GM19025 (cell line): ENCODE measurements at regions not wholly inside any gene's neighbourhood (a gene's known extent, or its start where the extent isn't known, plus 50 kb on each side); places are given as distances from the start of the nearest gene placed in this dataset.
"Not testable (repeated sequence)": the region's sequence is repeated elsewhere in the genome, so short reads cannot be mapped to it uniquely, and the experiment has no call there.

Experiments used
- ATAC-seq: cut with Tn5 transposase; IDR thresholded peaks from one replicate; pipeline ENCODE4 v1.9.1; 2021; ENCODE audit warnings: mild to moderate bottlenecking, low read depth, moderate library complexity; ENCODE audit not compliant: unreplicated experiment

DNA sequence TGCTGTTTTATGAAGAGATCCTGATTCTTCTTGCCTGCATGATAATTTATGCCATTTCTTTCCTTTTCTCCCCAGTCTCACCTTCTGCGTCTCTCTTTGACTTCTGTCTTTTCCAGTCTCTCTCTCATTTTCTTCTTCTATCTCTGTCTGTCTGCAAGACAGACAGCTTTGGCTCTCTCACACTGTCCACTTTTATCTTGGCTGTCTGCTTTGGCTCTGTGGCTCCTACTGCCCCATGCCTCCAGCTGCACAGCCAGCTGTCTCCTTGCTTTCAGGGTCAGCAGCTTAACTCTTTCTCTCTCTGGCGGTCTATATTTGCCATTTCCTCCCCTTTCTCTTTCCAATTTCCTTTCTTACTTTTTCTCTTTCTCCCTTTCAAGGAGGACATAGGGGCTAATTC lies 971.1 kb upstream of the COX7C start:
- ATAC-seq, result no peak

DNA sequence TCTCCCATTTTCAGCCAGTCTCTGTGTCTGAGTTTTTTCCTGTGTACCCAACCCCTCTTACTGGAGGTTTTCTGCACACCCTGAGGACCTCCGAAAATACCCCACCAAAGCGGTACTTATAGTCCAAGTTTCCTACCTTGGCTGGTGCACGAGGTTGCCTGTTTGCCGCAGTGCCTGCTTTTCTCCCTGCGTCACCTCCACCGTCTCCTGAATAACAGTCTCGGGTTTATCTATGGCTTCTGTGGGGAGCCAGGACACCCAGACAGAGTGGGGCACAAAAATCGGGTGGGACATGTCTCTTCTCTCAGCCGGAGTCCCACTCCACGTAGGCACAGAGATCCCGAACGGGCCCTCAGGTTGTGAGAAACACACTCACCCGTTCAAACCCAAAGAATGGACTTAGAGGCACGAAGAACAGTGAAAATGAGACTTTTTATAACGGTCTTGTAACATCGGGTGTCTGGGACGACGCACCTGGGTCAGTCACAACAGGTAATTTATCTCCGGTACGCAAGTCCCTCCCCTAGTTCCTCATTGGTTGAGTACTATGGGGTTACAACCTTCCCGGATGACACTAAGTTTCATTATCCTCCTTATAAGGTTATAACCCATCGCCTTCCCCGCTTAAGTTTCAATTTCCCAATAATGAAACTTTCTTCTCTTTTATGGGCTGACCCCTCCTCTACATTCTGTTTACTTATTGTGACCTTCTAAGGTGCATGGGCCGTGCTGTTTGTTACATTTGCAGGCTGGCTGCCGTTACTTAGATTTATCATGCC lies 970.2 kb upstream of the COX7C start:
- no peak for ATAC-seq

DNA sequence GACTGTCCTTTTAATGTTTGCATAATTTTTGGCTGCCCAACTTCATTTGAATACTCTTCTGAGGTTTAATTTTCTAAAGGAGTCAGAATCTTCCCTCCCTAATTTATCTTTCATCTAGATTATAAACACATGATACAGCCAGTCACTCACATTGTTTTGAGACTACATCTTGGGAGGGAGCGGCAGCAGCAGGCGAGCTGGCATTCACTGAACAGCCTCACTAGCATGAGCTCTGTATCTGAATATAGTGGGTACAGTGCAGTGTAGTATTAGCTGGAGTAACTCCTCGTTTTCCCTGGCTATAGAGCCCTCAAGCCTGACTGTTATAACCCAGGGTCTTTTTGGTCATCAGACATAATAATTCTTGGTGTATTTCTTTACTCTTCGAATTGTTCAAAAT lies 969.2 kb upstream of the COX7C start:
- no peak for ATAC-seq

DNA sequence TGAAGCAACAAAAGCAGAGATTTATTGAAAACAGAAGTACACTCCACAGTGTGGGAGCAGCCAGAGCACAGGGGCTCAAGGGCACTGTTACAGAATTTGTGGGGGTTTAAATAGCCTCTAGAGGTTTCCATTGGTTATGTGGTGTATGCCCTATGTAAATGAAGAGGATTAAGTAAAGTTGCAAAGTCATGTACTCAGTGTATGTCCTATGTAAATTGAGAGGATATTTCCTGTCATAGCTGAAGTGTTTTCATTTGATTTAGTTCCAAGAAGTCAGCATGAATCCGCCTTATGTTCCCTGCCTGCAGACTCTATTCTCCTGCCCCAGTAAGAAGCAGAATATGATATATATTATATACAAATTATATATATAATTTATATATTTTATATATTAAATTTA lies 966.0 kb upstream of the COX7C start:
- no peak for ATAC-seq

DNA sequence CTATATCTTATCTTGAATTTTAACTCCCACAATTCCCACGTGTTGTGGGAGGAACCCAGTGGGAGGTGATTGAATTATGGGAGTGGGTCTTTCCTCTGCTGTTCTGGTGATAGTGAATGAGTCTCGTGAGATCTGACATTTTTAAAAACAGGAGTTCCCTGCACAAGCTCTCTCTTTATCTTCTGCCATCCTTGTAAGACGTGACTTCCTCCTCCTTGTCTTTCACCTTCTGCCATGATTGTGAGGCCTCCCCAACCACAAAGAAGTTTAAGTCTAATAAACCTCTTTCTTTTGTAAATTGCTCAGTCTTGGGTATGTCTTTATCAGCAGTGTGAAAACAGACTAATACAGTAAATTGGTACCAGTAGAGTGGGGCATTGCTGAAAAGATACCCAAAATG lies 963.6 kb upstream of the COX7C start:
- not testable (repeated sequence) for ATAC-seq

DNA sequence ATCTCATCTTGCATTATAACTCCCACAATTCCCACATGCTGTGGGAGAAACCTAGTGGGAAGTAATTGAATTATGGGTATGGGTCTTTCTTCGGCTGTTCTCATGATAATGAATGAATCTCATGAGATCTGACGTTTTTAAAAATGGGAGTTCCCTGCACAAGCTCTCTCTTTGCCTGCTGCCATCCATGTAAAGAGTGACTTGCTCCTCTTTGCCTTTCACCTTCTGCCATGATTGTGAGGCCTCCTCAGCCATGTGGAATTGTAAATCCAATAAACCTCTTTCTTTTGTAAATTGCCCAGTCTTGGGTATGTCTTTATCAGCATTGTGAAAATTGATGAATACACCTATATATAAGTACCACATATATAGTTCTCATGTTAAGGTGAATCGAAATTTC lies 961.7 kb upstream of the COX7C start:
- ATAC-seq, result no peak

DNA sequence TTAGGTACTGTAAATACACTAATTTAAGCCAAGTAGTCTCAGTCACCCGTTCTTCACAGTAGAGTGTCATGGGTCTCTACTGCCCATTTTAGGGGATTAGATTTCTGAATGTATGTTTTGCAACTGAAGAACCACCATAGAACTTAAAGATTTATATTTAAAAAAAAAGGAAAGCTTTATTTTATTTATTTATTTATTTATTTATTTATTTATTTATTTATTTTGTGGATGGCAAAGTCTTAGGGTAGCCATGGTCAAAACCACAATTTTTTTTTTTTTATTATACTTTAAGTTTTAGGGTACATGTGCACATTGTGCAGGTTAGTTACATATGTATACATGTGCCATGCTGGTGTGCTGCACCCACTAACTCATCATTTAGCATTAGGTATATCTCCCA lies 960.4 kb upstream of the COX7C start:
- not testable (repeated sequence) for ATAC-seq

DNA sequence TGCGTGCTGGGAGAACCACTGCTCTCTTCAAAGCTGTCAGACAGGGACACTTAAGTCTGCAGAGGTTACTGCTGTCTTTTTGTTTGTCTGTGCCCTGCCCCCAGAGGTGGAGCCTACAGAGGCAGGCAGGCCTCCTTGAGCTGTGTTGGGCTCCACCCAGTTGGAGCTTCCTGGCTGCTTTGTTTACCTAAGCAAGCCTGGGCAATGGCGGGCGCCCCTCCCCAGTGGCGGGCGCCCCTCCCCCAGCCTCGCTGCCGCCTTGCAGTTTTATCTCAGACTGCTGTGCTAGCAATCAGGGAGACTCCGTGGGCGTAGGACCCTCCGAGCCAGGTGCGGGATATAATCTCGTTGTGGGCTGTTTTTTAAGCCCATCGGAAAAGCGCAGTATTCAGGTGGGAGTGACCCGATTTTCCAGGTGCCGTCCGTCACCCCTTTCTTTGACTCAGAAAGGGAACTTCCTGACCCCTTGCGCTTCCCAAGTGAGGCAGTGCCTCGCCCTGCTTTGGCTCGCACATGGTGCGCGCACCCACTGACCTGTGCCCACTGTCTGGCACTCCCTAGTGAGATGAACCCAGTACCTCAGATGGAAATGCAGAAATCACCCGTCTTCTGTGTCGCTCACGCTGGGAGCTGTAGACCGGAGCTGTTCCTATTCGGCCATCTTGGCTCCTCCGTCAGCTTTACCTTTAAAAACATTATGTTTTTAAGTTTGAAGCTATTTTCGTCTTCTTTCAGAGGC lies 954.6 kb upstream of the COX7C start:
- ATAC-seq, result not testable (repeated sequence)

DNA sequence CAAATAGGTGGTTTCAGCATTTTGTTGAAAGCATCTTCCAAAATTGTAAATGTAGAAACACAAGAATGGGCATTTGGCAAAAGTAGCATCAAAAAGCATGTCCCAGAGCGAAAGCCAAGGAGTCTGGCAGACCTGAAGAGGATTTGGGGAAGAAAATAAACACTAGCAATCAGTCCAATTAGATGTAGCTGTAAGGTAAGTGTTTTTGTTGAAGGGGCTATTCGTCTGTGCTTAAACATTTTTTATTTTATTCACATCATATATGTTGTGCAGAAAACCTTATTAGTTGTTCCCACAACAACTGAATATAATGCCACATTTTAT lies 954.1 kb upstream of the COX7C start:
- ATAC-seq, result no peak

DNA sequence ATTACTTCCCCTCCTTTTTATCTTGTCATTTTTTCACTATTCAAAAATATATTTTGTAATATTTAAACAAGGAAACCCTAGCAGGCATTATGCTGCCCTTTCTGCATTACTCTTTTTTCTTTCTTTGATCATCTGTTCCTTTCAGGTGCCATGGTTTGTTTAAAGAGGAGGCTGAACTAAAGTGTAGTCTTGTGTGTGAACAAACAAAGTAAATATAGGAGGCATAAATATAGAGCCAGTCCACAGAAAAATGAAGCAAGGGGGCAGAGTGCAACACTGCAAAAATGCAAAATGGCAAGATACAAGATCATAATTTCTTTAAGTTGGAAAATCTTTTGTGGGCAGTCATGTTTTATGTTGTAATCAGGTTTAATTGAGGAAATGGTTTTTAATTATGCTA lies 947.3 kb upstream of the COX7C start:
- no peak for ATAC-seq

DNA sequence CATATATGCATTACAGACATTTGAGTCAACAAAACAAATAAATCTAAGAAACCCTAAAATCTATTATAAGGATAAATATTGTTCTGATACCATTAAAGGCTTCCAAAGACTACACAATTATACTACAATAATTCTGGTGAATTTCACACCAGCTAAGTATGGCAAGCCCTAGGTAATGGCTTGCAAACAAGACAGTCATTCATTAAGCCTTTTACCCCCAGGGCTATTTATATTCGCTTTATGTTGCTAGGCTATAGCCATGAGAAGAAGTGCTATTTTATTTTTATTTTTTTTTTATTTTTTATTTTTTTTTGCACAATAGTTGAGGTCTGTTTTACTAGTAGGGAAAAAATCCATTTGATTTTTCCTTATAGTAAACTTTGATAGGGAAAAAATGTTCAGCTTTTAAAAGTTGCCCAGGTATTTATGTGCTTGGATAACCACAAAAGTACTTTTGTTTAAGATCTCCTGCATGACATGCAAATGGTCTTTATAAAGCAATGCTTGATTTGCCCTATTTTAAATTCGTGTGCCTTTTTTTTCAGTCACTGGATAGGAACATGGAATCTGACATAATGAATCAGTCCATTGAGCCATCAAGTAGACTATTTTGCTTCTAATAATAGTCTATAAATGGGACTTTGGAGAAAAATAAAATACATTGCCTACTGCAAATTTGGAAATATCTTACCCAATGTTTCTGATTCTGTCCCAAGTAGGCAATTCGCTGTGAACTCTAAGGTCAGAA lies 946.3 kb upstream of the COX7C start:
- ATAC-seq, result no peak

DNA sequence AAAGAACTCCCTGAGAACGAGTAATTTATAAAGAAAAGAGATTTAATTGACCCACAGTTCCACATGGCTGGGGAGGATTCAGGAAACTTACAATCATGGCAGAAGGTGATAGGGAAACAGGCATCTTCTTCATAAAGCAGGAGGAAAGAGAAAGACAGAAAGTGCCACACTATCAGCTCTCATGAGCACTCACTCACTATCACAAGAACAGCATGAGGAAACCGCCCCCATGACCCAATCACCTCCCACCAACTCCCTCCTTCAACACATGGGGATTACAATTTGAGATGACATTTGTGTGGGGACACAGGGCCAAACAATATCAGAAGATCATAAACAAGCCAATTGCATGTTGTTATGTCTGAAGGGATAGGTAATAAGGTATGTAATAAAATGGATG lies 935.9 kb upstream of the COX7C start:
- ATAC-seq, result no peak

DNA sequence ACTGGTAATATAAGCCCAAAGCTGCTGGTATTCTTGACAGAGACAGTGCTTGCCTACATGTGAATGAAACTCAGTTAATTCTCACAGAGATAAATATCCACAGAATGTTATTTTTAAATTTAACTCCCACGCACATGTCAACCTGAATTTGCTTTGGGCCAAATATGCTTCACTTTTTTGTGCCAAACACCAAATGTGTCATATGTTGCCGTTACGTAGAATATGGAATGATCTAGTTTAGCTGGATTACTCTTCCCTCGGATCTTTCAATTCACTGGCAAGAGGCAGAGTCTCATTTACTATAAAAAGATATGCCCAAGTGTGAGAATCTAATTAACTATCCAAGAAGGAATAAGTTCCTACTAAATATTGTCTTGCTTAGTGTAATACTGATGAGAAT lies 933.4 kb upstream of the COX7C start:
- ATAC-seq, result no peak

DNA sequence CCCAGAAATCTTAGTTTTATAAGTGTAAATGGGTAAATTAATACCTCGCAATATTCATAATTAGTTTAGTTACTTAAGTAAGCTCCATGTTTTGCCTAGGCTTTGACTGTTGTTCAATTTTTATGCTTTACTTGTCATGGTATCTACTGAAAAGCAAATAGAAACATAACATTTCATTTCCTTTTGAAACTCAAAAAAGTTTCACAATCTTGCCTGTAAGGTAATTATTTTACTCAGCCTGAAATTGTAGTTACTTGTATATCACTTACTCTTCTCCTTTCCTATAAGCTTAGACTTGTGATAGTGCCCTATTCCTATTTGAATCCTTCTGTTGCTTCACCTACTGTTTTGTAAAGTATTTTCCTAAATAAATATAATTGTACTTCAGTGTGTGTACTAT lies 914.4 kb upstream of the COX7C start:
- no peak for ATAC-seq

DNA sequence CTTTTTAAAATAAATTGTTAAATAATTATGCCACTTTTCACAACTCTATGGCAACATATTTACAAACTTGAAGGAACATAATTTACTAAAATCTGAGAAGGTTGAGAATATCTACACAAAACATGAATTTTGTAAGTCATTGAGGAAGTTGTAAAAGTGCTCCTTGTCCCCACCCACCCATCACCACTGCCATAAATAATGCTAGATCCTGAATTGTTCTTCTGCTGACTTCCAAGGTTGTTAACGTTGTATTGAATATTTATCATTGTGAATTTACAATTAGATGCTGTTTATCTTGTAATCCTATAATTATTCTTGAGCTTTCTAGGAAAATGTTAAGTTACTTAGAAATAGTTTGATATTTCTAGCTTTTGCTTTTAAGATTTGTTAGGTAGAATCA lies 908.0 kb upstream of the COX7C start:
- ATAC-seq, result no peak

DNA sequence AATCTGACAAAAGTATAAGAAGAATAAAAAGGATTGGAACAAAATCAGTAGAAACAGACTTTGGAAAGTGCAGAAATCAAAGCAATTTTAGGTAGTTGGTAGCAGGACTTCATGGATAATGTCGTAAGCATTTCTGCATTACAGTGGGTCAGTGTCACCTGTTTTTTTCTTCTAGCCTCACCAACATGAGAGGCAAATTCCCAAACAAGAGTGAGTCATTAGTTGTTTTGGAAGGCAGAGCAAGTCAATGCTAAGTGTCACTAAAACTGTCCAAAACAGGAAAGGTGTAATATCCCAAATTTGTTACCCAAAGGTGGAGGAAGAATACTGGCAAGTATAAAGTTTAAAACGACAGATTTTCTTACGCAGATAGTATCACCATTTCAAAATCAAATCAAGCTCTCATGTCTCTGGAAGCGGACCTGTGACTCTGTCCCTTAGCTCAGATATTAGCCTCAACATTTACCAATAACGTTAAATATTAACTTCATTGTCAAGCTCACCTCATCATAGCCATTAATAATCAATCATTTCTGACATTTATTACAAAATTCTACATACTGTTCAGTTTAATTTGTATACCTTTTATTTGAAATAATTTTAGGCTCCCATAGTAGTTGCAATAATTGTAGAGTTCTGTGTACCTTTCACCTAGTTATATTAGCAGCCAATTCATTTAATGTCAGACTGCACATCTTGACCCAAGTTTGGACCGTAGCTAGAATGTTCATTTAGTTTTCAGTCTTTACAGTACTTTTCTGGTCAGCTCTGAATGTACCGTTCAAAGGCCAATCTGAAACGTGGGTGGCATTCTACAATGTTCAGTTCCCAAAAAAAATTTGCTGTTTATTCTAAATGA lies 901.2 kb upstream of the COX7C start:
- no peak for ATAC-seq

DNA sequence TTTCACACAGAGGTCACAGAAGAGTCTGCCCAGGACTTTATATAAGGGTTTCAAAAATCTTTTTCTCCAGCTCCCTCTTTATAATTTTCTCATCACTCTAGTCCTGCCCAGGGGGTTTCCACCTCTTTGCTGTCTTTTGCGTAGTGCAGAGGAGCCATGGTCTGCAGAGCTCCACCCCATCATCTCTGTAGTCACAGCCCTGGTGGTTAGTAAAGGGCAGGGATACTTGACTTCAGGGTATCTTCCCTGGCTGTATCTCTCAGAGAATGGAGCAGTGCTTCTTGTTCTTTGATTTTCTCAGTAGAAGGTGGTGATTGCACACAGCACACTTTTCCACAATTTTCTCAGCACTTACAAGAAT lies 900.6 kb upstream of the COX7C start:
- ATAC-seq, result no peak

DNA sequence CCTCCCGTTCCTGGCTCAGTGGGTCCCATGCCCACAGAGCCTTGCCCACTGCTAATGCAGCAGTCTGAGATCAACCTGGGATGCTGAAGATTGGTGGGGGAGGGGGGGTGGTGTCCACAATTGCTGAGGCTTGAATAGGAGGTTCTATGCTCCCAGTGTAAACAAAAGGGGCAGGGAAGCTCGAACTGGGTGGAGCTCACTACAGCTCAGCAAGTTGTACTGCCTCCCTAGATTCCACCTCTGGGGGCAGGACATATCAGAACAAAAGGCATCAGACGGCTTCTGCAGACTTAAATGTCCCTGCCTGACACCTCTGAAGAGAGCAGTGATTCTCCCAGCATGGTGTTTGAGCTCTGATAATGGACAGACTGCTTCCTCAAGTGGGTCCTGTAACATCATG lies 885.6 kb upstream of the COX7C start:
- ATAC-seq, result no peak

DNA sequence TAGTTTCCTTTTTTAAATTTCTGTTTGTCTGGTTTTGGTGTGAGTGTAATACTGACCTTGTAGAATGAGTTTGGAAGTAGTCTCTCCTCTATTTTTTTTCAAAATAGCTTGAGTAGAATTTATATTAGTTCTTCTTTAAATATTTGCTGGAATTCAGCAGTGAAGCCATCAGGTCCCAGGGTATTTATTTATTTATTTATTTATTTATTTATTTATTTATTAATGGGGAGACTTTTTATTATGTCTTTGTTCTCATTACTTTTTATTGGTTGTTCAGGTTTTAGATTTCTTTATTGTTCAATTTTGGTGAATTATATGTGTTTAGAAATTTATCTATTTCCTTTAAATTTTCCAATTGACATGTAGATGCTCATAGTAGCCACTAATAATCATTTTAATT lies 875.8 kb upstream of the COX7C start:
- ATAC-seq, result no peak

DNA sequence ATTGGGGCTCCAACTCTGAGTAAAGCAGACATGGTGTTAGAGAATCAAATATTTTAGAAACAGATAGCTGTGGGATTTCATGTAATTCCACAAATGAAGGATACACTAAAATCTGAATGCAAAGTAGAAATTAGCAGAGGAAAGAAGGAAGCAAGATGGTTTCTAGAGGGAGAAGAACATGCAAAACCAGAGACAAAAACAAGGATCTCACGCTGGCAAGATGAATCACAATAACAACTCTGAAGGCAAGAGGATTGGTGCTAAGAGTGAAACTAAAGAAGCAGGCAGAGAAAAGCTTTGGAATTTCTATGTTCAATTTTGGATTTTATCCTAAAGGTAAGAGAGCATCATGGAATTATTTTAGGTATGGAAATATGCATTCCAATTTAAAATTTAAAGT lies 857.2 kb upstream of the COX7C start:
- ATAC-seq, result no peak

DNA sequence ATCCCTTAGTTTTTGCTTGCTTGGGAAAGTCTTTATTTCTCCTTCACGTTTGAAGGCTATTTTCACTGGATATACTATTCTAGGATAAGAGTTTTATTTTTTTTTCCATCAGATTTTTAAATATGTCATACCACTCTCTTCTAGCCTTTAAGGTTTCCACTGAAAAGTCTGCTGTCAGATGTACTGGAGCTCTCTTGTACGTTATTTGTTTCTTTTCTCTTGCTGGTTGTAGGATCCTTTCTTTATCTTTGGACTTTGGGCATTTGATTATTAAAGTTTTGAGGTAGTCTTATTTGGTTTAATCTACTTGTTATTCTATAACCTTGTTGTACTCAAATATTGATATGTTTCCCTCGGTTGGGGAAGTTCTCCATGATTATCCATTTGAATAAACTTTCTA lies 848.4 kb upstream of the COX7C start:
- ATAC-seq, result no peak
